Endothelial cell of umbilical vein (primary cell): ENCODE measurements at regions not wholly inside any gene's neighbourhood (a gene's known extent, or its start where the extent isn't known, plus 50 kb on each side); places are given as distances from the start of the nearest gene placed in this dataset.
A peak's percentile ranks its signal among the peaks of the same experiment; 100 is the strongest.

Source experiments
- BruUV-seq: library from RNA; stranded (reverse); fragments of 400-500 nt; replicated peaks from 2 replicates; lab custom pipeline; 2021; lab: Mats Ljungman, UMichigan
- CTCF ChIA-PET: fragments of 300-600, 350-600 bp; sonication (Branson Sonifier 250); formaldehyde crosslinking; loops from one replicate; lab custom pipeline; 2021; ENCODE audit warnings: antibody characterized with exemption, inconsistent platforms; lab: Charles Lee
- POLR2A ChIA-PET: fragments of 300-600, 350-600 bp; sonication (Branson Sonifier 250); formaldehyde crosslinking; loops from one replicate; lab custom pipeline; 2021; ENCODE audit warnings: antibody characterized with exemption, inconsistent platforms; lab: Charles Lee
- DNase-seq: peaks from one replicate; pipeline ENCODE4 v3.0.0-alpha.2; 2011; ENCODE audit warnings: low read depth, low spot score
- FAIRE-seq: peaks from 2 replicates; lab custom pipeline; 2011; peaks lifted over from hg19 to GRCh38; lab: Jason Lieb, UNC
- H2AFZ ChIP-seq: 2 replicates; pipeline ENCODE4 v1.6.0; 2012; ENCODE audit warnings: low read depth, low read length, control low read depth, inconsistent platforms
- H3K27ac ChIP-seq: 2 replicates; pipeline ENCODE4 v1.5.1; 2011; ENCODE audit warnings: low read depth, mild to moderate bottlenecking, control low read depth, low read length, moderate library complexity; ENCODE audit not compliant: insufficient read depth
- H3K27me3 ChIP-seq, 2 experiments: 2 replicates each; pipeline versions ENCODE4 v1.6.0 to v1.6.1; 2011; ENCODE audit warnings: low read length in 2 of 2, mixed read lengths in 1 of 2; ENCODE audit not compliant: control insufficient read depth in 2 of 2, insufficient read depth in 2 of 2
- H3K36me3 ChIP-seq, 2 experiments: 2 replicates in 1 of 2; 3 replicates in 1 of 2; pipeline ENCODE4 v1.5.1; 2011; ENCODE audit warnings: low read length in 2 of 2, mild to moderate bottlenecking in 1 of 2, moderate library complexity in 1 of 2; ENCODE audit not compliant: control insufficient read depth in 2 of 2, insufficient read depth in 2 of 2; ENCODE audit errors: extremely low read depth in 1 of 2
- H3K4me1 ChIP-seq: 3 replicates; pipeline ENCODE4 v1.5.1; 2011; ENCODE audit warnings: mild to moderate bottlenecking, low read length; ENCODE audit not compliant: control insufficient read depth, insufficient read depth; ENCODE audit errors: extremely low read depth
- H3K4me2 ChIP-seq: 2 replicates; pipeline ENCODE4 v1.6.1; 2011; ENCODE audit warnings: low read length, control low read depth, mixed read lengths; ENCODE audit not compliant: insufficient read depth
- H3K4me3 ChIP-seq, 3 experiments: fragments of 200-600 bp in 1 of 3; sonication (generic), shearing (Covaris generic) in 1 of 3; replicated peaks in 1 of 3; 2 replicates each; pipeline ENCODE4 v1.5.1; 2011 to 2016; ENCODE audit warnings: control low read depth in 3 of 3, low read length in 3 of 3, mild to moderate bottlenecking in 2 of 3, inconsistent platforms in 1 of 3, low read depth in 1 of 3, moderate library complexity in 1 of 3; ENCODE audit not compliant: insufficient read depth in 1 of 3
- H3K79me2 ChIP-seq: 2 replicates; pipeline ENCODE4 v1.6.0; 2012; ENCODE audit warnings: low read length, inconsistent platforms; ENCODE audit not compliant: control insufficient read depth, insufficient read depth
- H3K9ac ChIP-seq: replicated peaks from 2 replicates; pipeline ENCODE3; 2011; ENCODE audit warnings: low read length, control low read depth; ENCODE audit not compliant: insufficient read depth; ENCODE audit errors: extremely low read depth
- H3K9me1 ChIP-seq: replicated peaks from 3 replicates; pipeline ENCODE4 v1.6.0; 2011; ENCODE audit warnings: mild to moderate bottlenecking, low read length; ENCODE audit not compliant: control insufficient read depth, insufficient read depth; ENCODE audit errors: extremely low read depth
- H3K9me3 ChIP-seq: replicated peaks from 2 replicates; pipeline ENCODE4 v1.5.1; 2012; ENCODE audit warnings: low read length, inconsistent platforms; ENCODE audit not compliant: control insufficient read depth, insufficient read depth
- H4K20me1 ChIP-seq: replicated peaks from 2 replicates; pipeline ENCODE3; 2011; ENCODE audit warnings: mild to moderate bottlenecking, low read length; ENCODE audit not compliant: control insufficient read depth, insufficient read depth; ENCODE audit errors: extremely low read depth
- CTCF ChIP-seq, 2 donors: IDR thresholded peaks; 1 replicate in 1 of 2; 2 replicates in 1 of 2; pipeline ENCODE4 v1.5.1; 2011; ENCODE audit warnings: low read length in 2 of 2, mild to moderate bottlenecking in 2 of 2, moderate library complexity in 2 of 2, control low read depth in 1 of 2, inconsistent platforms in 1 of 2, low read depth in 1 of 2; ENCODE audit not compliant: insufficient read depth in 1 of 2; ENCODE audit errors: extremely low read depth in 1 of 2
- EZH2 ChIP-seq: IDR thresholded peaks from 2 replicates; pipeline ENCODE4 v1.6.1; 2012; ENCODE audit warnings: borderline replicate concordance, low read depth, mild to moderate bottlenecking, moderate library complexity, low read length, inconsistent platforms; ENCODE audit not compliant: severe bottlenecking
- FOS ChIP-seq: IDR thresholded peaks from 2 replicates; pipeline ENCODE4 v1.6.1; 2011; ENCODE audit warnings: mild to moderate bottlenecking, low read length, moderate library complexity, borderline replicate concordance; ENCODE audit not compliant: insufficient read depth
- GATA2 ChIP-seq: IDR thresholded peaks from 2 replicates; pipeline ENCODE4 v1.7.0; 2011; ENCODE audit warnings: low read depth, mild to moderate bottlenecking, moderate library complexity, mixed read lengths, low read length; ENCODE audit not compliant: insufficient read length, insufficient read depth
- JUN ChIP-seq: IDR thresholded peaks from 2 replicates; pipeline ENCODE4 v1.6.1; 2011; ENCODE audit warnings: borderline replicate concordance, low read depth; ENCODE audit not compliant: insufficient read length, insufficient read depth
- MAX ChIP-seq: IDR thresholded peaks from 2 replicates; pipeline ENCODE4 v1.6.1; 2011; ENCODE audit not compliant: insufficient read depth, insufficient read length
- MYC ChIP-seq: IDR thresholded peaks from one replicate; pipeline ENCODE4 v1.6.1; 2011; ENCODE audit warnings: mild to moderate bottlenecking, low read depth, low read length
- POLR2A ChIP-seq: IDR thresholded peaks from 2 replicates; pipeline ENCODE4 v1.6.1; 2012; ENCODE audit warnings: low read depth, mild to moderate bottlenecking, control low read depth, low read length
- POLR2AphosphoS5 ChIP-seq: IDR thresholded peaks from 2 replicates; pipeline ENCODE4 v1.6.1; 2012; ENCODE audit warnings: low read depth, mild to moderate bottlenecking, control low read depth, low read length, moderate library complexity; ENCODE audit not compliant: insufficient read depth
- dilution Hi-C: fragments of 300-500 bp; cut with MboI; formaldehyde crosslinking; loops from one replicate; pipeline ENCODE4 v1.15.0; 2019; ENCODE audit warnings: low sequenced_read_pairs; ENCODE audit not compliant: extremely low pct_ligation_motif_present
- intact Hi-C: fragments of 100-400 bp; cut with micrococcal nuclease; formaldehyde crosslinking; loops from one replicate; pipeline ENCODE4 v1.10.0; 2022

GRCh38 chr5:63127054-63127453, 548.4 kb downstream of the LRRC70 start:
- intact Hi-C loops (loop anchor here (2.0 to 10.0 kb wide), 2 partner anchors 274 to 662 kb away; no protein-coding TSS in a partner anchor), dilution Hi-C loops (no loop called here)
- H3K9me3 ChIP-seq = no peaks in the 10 kb centered on the region
- H2AFZ ChIP-seq = peak overlapping the region; percentile 54
- FAIRE-seq (no peak), DNase-seq (no peak)
- no peak overlapping the region for H3K9ac ChIP-seq
- no peaks in the 10 kb centered on the region for H3K36me3 ChIP-seq
- no peak overlapping the region for H3K27ac ChIP-seq
- no peaks in the 10 kb centered on the region for H3K27me3 ChIP-seq
- TF ChIP-seq MYC (no peak), GATA2 (no peak), POLR2AphosphoS5 (no peak), JUN (no peak), FOS (no peak), EZH2 (no peak), MAX (no peak), POLR2A (no peak), CTCF (IDR thresholded peaks at IDR 0.05; ENCODE audit: extremely low read depth in 1 of 2, insufficient read depth in 1 of 2, low read depth in 1 of 2, low read length in 2 of 2) (no peak)
- no peaks in the 10 kb centered on the region for H3K9me1 ChIP-seq
- ChIA-PET POLR2A (no interaction called here), CTCF (interaction anchor here (0.8 to 1.1 kb wide), 2 partner anchors 182 to 505 kb away, joined by 3 read pairs; no protein-coding TSS in a partner anchor)
- no peak overlapping the region for H3K4me3 ChIP-seq
- no peaks in the 10 kb centered on the region for H3K4me1 ChIP-seq
- H3K79me2 ChIP-seq = no peaks in the 10 kb centered on the region
- BruUV-seq = no TSS peak
- H3K4me2 ChIP-seq = no peak overlapping the region
- no peaks in the 10 kb centered on the region for H4K20me1 ChIP-seq
